Stimulated activated CD4-positive, alpha-beta T cell treated with anti-CD3 and anti-CD28 coated beads, Interleukin-1b, Interleukin-23, amount 100 ng/mL, for 1 hour (primary cell): ENCODE measurements at regions not wholly inside any gene's neighbourhood (a gene's known extent, or its start where the extent isn't known, plus 50 kb on each side); places are given as distances from the start of the nearest gene placed in this dataset.
"Not testable (repeated sequence)": the region's sequence is repeated elsewhere in the genome, so short reads cannot be mapped to it uniquely, and the experiment has no call there.

ENCODE experiments used
- DNase-seq, 2 donors: peaks; one replicate each; pipeline ENCODE4 v3.0.0-alpha.2; 2020; ENCODE audit warnings: low read depth in 2 of 2

- DNase-seq: no peak
Observed at GRCh38 chr1:47522935-47523834, 85.3 kb downstream of the FOXD2 start.

DNA sequence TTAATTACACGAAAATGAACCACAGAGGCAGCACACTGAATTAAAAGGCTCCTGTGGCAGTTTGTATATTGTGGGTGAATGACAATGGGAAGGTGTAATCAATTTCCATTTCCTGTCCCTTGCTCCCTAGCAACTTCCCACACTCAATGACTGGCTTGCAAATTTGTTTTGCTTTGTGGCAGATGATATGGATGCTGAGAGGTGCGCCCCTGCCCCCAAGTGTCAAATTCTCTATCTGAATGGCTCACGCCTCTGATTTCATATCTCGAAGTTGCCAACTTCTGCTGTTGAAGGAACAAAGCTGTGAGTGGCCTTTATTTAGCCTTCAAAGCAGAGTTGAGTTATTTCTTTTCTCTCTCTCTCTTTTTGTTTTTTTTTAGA lies 86.0 kb downstream of the FOXD2 start:
- no peak for DNase-seq

DNA sequence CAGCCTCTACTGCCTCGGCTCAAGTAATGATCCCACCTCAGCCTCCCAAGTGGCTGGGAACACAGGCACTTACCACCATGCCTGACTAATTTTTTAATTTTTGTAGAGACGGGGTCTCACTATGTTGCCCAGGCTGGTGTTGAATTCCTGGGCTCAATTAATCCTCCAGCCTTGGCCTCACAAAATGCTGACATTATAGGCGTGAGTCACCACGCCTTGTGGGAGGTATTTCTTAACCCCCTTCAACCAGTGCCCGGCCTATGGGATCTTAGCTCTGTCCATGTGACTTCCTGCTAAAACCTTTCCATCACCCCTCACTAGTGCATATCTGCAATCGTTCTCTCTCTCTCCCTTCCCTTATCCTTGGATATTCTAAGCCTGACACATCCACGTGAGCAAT lies 86.4 kb downstream of the FOXD2 start:
- DNase-seq: no peak

- DNase-seq: no peak
Observed at GRCh38 chr1:47527653-47528272, 89.9 kb downstream of the FOXD2 start.

GRCh38 chr1:47529520-47530098 lies 91.8 kb downstream of the FOXD2 start:
- DNase-seq: no peak

DNA sequence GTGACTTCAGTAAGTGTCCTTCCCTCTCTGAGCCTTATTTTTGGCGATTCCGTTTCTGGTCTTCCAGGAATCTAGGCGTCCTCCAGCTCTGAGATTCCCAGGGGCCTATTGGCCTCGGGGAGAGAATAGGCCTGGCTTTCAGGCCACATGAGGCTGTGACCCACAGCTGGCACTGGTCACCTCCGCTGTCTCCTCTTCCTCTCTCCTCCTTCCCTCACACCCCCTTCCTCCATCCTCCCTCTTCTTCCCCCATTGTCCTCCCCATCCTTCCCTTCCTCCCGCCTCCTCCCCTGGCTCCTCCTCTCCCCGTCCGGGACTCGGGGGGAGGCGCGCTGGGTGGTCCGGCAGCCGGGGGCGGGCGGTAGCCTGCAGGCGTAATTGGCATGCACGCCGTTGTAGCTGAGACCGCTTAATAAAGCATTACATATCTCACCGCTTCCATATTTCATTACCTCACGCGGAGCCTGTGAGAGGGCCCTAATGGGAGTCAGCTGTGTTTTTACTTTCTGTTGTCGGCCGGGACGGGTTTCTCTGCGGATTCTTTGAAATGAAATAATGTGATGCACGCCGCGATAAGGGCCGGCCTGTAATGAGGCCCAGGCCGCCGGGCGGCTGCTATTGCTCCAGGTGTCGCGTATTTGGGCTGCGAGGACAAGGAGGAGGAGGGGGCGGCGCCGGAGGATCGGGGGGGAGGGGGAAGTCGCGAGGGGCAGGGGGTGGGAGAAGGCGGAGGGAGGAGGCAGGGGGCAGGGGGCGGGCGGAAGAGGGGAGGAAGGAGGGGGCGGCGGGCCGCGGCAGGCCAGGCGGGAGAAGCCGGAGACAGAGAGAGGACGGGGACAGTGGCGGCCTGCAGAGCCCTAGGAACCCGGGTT lies 95.3 kb downstream of the FOXD2 start:
- no peak for DNase-seq

GRCh38 chr1:47533793-47534328 lies 96.0 kb downstream of the FOXD2 start:
- DNase-seq: no peak

GRCh38 chr1:47534436-47534835 lies 96.6 kb downstream of the FOXD2 start:
- no peak for DNase-seq

DNA sequence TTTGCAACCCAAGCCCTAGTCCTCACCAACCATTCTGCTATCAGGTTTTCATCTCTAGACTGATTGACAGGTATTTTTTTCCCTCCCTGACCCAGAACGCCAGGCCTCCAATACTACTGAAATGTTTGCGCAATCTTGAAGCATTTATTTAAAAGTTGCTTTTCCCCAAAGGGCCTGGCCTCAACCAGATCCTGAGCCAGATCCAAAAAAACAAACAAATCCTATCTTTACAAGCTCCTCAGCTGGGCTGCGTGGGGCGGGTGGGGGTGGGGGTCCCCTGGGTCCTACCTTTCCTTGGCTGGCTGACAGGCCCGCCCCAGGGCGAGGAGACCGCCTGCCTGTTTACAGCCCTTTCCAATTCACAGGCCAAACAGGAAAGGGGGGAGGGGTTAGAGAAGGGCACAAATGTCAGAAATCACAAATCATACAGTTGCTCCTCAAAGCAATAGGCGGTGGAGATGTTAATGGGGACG lies 98.8 kb downstream of the FOXD2 start:
- no peak for DNase-seq

DNA sequence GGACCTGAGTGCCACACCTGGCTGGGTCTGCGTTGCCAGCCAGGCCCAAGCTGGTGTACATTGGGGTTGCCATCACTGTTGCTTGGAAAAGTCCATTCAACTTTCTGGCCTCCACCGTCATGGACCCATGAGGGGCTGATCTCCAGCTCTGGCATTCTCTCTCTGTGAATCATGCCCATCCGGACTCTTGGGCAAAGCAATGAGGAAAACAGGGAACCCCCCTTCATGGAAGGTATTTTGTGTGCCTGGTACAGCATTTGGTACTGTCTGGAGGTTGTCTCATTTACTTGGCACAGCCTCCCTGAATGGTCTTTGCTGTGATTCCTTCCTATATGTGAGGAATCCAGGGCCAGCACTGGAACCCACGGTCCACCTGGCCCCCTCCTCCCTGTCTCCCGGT lies 99.4 kb downstream of the FOXD2 start:
- no peak for DNase-seq

GRCh38 chr1:47537966-47538365 lies 100.1 kb downstream of the FOXD2 start:
- DNase-seq: no peak

DNA sequence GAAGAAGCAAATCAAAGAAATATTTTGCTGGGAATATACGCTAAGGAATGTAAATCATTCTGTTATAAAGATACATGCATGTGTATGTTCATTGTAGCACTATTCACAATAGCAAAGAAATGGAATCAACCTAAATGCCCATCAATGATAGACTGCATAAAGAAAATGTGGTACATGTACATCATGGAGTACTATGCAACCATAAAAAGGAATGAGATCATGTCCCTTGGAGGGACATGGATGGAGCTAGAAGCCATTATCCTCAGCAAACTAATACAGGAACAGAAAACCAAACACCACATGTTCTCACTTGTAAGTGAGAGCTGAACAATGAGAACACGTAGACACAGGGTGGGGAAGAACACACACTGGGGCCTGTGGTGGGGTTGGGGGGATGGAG lies 100.7 kb downstream of the FOXD2 start:
- not testable (repeated sequence) for DNase-seq

DNA sequence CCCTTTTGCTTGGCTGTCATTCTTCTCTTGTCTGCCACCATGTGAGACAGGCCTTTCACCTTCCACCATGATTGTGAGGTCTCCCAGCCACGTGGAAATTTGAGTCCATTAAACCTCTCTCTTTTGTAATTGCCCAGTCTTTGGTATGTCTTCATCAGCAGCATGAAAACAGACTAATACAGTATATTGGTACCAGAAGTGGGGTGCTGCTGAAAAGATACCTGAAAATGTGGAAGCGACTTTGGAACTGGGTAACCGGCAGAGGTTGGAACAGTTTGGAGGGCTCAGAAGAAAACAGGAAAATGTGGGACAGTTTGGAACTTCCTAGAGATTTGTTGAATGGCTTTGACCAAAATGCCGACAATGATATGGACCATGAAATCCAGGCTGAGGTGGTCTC lies 103.9 kb downstream of the FOXD2 start:
- not testable (repeated sequence) for DNase-seq

DNA sequence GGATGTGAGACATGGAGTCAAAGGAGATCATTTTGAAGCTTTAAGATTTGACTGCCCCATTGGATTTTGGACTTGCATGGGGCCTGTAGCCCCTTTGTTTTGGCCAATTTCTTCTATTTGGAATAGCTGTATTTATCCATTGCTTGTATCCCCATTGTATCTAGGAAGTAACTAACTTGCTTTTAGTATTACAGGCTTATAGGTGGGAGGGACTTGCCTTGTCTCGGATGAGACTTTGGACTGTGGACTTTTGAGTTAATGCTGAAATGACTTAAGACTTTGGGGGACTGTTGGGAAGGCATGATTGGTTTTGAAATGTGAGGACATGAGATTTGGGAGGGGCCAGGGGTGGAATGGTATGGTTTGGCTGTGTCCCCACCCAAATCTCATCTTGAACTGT lies 105.2 kb downstream of the FOXD2 start:
- not testable (repeated sequence) for DNase-seq

DNA sequence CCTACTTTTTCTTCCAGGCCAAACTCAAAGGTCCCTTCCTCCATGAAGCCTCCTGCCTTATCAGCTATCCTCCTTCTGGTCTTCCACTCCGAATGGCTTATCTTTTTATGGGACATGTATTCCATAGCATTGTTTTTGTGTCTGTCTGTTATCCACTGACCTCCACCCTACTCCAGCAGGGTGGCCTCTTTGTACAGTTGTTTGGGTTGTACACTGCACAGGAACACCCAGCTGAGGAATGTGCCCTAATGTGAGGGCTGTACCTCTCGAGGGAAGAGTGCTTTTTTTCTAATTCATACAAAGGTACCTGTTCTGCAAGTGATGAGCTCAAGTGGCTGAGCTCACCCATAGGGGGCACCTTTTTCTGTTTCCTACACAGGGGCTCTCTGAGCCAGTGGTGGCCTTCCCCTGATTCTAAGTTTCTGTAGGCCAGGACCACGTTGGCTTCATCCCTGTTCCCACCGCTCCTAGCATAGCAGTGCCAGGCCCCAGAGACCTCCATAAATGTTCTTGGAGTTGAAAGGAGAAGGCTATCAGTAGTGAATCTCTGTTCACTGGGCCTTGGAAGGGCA lies 108.2 kb downstream of the FOXD2 start:
- DNase-seq: no peak

GRCh38 chr1:47547753-47548573 lies 110.1 kb downstream of the FOXD2 start:
- no peak for DNase-seq

DNA sequence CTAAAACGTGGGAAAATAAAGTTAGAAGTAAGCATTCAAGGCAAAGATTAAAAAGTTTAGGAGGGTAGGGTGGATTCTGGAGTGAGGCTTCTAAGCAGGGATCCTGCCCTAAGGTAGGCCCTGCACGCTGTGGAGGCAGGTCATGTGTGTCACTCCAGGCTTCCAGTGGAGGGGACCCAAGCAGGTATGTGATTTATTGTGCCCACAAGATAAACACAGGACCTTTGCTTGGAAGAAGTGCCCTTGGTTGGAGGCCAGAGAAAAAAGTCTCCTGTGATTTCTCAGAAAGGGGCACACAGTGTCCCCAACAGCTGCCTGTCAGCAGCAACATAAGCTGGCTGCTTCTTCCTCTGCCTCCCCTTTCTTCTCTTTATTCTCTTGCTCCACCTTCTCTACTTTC lies 110.8 kb downstream of the FOXD2 start:
- DNase-seq: no peak

DNA sequence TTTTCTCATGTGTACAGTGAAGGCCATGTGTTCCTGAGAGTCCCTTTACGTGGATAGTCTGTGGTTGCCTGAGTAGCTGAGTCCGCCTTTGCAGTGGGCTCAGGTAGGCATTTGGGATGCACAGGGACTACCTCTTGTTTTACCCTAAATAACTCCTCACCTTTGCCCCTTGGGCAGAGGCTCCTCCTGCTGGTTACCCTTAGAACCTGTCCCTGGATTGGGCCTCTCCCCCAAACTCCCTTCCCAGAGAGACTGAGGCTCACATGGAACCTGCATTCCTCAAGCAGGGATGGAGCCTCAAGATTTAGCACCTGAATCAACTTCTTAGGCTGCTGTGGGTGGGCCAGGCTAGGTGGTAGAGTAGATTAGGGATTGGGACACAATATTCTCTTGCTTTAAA lies 111.7 kb downstream of the FOXD2 start:
- DNase-seq: no peak

DNA sequence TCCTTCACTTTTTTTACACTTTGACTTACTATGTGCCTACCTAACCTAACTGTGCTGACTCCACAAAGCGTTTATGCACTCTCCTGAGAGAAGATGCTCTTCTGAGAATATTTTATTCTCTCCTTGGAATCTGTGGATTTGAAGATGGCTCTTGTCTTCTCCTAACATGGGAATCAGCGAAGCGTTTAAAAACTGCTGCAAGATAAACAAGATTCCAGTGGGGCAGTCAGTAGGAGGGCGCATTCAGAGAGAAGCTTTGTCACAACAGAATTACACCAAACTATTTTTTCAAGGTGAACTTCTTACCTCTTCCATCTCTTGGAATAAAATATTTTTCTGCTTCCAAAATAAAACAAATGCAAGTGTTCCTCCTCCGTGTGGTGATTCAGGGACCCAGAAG lies 113.1 kb downstream of the FOXD2 start:
- no peak for DNase-seq

GRCh38 chr1:47551971-47552528 lies 114.2 kb downstream of the FOXD2 start:
- no peak for DNase-seq
